ENCODE measurements at regions not wholly inside any gene's neighbourhood (a gene's known extent, or its start where the extent isn't known, plus 50 kb on each side); places are given as distances from the start of the nearest gene placed in this dataset.
"Not testable (repeated sequence)": the region's sequence is repeated elsewhere in the genome, so short reads cannot be mapped to it uniquely, and the experiment has no call there.

DNA sequence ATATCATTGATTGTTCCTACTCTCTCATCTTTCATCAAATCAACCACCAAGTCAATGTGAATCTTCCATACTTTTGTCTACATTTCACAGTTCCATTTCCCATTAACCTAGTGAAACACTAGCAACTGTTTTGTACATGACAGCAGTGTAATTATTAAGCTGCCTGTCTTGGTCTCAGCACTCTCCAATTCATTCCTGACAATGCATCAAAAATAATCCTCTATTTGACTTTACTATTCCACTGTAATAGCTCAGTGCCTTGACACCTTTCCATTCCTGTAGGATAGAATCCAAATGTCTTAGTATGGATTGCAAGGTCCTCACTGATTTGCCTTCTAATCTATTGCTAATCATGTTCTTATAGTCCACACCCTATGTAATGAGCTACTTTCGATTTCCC, 2405.8 kb downstream of the PCDH7 start:
- Histone ChIP-seq H3K4me3 (replicated peaks; ENCODE audit: low read depth, low read length) (no peak overlapping the region), H3K36me3 (ENCODE audit: control insufficient read depth, insufficient read depth, low read length) (no peaks in the 10 kb centered on the region), H3K27me3 (replicated peaks; ENCODE audit: control insufficient read depth, insufficient read depth, low read length) (no peaks in the 10 kb centered on the region)
- DNase-seq (ENCODE audit: extremely low read depth, insufficient read length), result no peak
- TF ChIP-seq, protein P1, sequence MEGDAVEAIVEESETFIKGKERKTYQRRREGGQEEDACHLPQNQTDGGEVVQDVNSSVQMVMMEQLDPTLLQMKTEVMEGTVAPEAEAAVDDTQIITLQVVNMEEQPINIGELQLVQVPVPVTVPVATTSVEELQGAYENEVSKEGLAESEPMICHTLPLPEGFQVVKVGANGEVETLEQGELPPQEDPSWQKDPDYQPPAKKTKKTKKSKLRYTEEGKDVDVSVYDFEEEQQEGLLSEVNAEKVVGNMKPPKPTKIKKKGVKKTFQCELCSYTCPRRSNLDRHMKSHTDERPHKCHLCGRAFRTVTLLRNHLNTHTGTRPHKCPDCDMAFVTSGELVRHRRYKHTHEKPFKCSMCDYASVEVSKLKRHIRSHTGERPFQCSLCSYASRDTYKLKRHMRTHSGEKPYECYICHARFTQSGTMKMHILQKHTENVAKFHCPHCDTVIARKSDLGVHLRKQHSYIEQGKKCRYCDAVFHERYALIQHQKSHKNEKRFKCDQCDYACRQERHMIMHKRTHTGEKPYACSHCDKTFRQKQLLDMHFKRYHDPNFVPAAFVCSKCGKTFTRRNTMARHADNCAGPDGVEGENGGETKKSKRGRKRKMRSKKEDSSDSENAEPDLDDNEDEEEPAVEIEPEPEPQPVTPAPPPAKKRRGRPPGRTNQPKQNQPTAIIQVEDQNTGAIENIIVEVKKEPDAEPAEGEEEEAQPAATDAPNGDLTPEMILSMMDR (IDR thresholded peaks at IDR 0.05; ENCODE audit: insufficient read depth, low read length, poor library complexity, severe bottlenecking), result no peak

- not testable (repeated sequence) for DNase-seq (ENCODE audit: extremely low read depth, insufficient read length); H3K27me3 ChIP-seq (replicated peaks; ENCODE audit: control insufficient read depth, insufficient read depth, low read length)
Measured at GRCh38 chr4:33130662-33131061, 2410.5 kb downstream of the PCDH7 start.

DNA sequence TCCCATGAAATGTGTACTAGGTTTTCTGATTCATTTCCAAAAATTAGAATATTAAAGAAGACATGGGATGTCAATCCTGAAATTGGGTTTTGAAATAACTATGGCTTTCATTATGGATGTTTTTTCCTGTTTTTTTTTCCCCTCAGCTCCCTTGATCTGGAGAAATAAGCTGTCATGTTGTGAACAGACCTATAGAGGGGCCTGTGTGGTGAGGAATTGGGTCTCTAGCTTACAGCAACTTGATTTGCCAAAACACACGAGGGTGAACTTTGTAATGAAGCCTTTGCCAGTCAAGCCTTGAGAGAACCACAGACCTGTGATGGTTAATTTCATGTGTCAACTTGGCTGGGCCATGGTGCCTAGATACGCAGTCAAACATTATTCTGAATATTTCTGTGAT, 2413.6 kb downstream of the PCDH7 start:
- Histone ChIP-seq H3K27me3 (replicated peaks; ENCODE audit: control insufficient read depth, insufficient read depth, low read length) (no peaks in the 10 kb centered on the region), H3K36me3 (ENCODE audit: control insufficient read depth, insufficient read depth, low read length) (no peaks in the 10 kb centered on the region), H3K4me3 (replicated peaks; ENCODE audit: low read depth, low read length) (no peak overlapping the region)
- DNase-seq (ENCODE audit: extremely low read depth, insufficient read length), result no peak
- TF ChIP-seq, protein P1 (IDR thresholded peaks at IDR 0.05; ENCODE audit: insufficient read depth, low read length, poor library complexity, severe bottlenecking), result no peak

More at GRCh38 chr4:33130662-33131061, 2410.5 kb downstream of the PCDH7 start:
- H3K4me3 ChIP-seq (replicated peaks; ENCODE audit: low read depth, low read length); H3K36me3 ChIP-seq (ENCODE audit: control insufficient read depth, insufficient read depth, low read length): not testable (repeated sequence)

GRCh38 chr4:33134366-33134765, 2414.2 kb downstream of the PCDH7 start:
- TF ChIP-seq, protein P1 (IDR thresholded peaks at IDR 0.05; ENCODE audit: insufficient read depth, low read length, poor library complexity, severe bottlenecking), result no peak
- no peak for DNase-seq (ENCODE audit: extremely low read depth, insufficient read length)
- no peaks in the 10 kb centered on the region for H3K27me3 ChIP-seq (replicated peaks; ENCODE audit: control insufficient read depth, insufficient read depth, low read length)
- H3K36me3 ChIP-seq (ENCODE audit: control insufficient read depth, insufficient read depth, low read length), result no peaks in the 10 kb centered on the region
- no peak overlapping the region for H3K4me3 ChIP-seq (replicated peaks; ENCODE audit: low read depth, low read length)

DNA sequence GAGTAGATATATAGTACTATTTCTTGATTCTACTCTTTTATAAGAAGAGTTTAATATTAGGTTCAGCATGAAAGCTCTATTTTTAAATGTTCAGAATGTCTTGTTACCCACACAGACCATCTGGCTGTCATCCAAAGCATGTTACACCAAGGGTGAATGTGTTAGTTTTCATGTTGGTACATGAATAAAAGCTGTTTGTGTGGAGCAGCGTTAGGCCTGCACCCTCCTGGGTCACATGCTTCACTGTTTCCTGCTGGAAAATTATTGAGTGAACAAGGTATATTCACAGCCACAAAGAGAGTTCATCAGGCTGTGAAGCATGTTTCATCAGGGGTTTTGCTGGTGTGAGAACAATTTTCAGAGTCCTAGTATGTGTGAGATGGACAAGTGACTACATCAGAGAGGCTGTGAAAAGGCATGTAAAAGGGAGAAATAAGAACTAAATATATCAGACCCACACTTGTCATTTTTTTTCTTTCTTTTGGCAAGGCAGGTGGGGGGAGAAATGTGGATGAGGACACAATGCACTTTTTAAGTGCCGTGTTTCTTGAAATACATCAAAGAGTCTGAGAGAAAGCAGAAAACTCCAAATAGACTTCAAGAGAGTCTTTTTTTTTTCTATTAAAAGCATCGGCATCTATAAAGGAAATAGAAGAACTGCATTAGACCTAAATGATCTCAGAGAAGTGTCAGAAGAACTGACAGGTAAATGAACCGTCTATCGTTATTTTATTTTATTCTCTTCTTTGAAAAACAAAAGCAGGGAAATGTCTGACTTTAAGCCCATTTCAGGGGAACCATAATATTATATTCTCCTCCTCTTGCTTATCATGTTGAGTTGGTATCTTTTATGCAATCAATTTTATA, 2429.7 kb downstream of the PCDH7 start:
- Histone ChIP-seq H3K4me3 (replicated peaks; ENCODE audit: low read depth, low read length) (no peak overlapping the region), H3K27me3 (replicated peaks; ENCODE audit: control insufficient read depth, insufficient read depth, low read length) (no peaks in the 10 kb centered on the region), H3K36me3 (ENCODE audit: control insufficient read depth, insufficient read depth, low read length) (no peaks in the 10 kb centered on the region)
- DNase-seq (ENCODE audit: extremely low read depth, insufficient read length), result no peak
- TF ChIP-seq, protein P1 (IDR thresholded peaks at IDR 0.05; ENCODE audit: insufficient read depth, low read length, poor library complexity, severe bottlenecking), result no peak

DNA sequence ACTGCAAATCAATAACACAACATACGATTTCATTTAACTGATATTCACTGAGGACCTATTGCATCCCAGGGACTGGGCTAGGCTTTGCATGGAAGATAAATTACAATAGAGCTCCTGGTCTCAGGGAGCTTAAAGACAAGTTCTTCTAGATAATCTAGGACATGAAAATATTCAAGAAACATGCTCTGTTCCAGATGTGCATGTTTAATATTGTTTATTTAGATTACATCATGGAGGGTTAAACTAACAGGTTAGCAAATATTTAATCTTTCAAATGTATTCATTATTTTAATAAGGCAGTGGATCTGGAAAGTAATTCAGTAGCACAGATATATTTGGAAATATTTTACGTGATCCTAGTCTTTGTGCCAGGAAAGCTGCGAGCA, 2430.3 kb downstream of the PCDH7 start:
- no peak for DNase-seq (ENCODE audit: extremely low read depth, insufficient read length)
- Histone ChIP-seq H3K27me3 (replicated peaks; ENCODE audit: control insufficient read depth, insufficient read depth, low read length) (no peaks in the 10 kb centered on the region), H3K36me3 (ENCODE audit: control insufficient read depth, insufficient read depth, low read length) (no peaks in the 10 kb centered on the region), H3K4me3 (replicated peaks; ENCODE audit: low read depth, low read length) (no peak overlapping the region)
- TF ChIP-seq, protein P1 (IDR thresholded peaks at IDR 0.05; ENCODE audit: insufficient read depth, low read length, poor library complexity, severe bottlenecking), result no peak
